ENCODE measurements at regions not wholly inside any gene's neighbourhood (a gene's known extent, or its start where the extent isn't known, plus 50 kb on each side); places are given as distances from the start of the nearest gene placed in this dataset.

DNA sequence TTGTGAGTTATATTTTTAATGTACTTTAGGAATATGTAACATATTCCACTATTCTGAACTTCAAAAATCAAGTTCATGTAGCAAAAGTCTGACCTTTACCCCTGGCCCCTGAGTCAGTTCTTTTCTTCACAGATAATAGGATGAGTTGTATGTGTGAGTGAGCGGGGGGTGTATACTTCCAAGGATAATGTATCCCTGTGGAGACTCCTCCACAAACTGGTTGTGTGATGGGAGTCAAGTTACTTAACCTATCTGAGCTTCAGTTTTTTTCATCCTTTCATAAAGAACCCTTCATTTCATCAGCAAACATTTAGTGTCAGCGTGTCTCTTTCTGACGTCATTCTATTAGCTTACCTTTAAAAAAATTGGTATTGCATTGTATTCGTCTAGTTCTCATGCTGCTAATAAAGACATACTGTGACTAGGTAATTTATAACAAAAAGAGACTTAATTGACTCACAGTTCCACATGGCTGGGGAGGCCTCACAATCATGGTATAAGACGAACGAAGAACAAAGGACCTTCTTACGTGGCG is 288.1 kb upstream of the GPC6 start:
- no peak for ATAC-seq (ENCODE audit: low read depth in 2 of 2)
- H3K4me1 Mint-ChIP-seq, result no peaks in the 10 kb centered on the region
- H3K36me3 Mint-ChIP-seq, result no peaks in the 10 kb centered on the region
- H3K27ac Mint-ChIP-seq, result no peak overlapping the region
- H3K9me3 Mint-ChIP-seq, result peaks cover 0 to 3% (median 0%) of the 10 kb centered on the region in 7 donors
- no peak overlapping the region for H3K4me3 Mint-ChIP-seq
- H3K27me3 Mint-ChIP-seq, result no peaks in the 10 kb centered on the region
- no peak for DNase-seq

DNA sequence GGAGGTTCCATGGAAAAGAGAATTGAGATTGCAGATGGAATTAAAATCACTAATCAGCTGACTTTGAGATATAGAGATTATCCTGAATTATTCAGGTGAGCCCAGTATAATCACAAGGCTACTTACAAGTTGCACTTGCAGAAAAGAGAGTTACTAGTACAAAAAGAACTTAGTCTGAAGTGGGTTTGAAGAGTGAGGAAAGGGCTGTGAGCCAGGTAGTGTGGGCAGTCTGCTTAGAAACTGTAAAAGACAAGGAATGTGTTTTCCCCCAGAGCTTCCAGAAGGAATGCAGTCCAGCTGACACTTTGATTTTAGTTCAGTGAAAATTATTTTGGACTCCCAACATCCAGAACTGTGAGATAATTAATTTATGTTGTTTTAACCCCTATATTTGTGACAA is 285.4 kb upstream of the GPC6 start:
- Mint-ChIP-seq H3K4me3 (no peak overlapping the region), H3K9me3 (peaks cover 0 to 8% (median 0%) of the 10 kb centered on the region in 7 donors), H3K4me1 (no peaks in the 10 kb centered on the region), H3K36me3 (no peaks in the 10 kb centered on the region), H3K27ac (no peak overlapping the region), H3K27me3 (no peaks in the 10 kb centered on the region)
- ATAC-seq (ENCODE audit: low read depth in 2 of 2), result no peak
- DNase-seq, result no peak

DNA sequence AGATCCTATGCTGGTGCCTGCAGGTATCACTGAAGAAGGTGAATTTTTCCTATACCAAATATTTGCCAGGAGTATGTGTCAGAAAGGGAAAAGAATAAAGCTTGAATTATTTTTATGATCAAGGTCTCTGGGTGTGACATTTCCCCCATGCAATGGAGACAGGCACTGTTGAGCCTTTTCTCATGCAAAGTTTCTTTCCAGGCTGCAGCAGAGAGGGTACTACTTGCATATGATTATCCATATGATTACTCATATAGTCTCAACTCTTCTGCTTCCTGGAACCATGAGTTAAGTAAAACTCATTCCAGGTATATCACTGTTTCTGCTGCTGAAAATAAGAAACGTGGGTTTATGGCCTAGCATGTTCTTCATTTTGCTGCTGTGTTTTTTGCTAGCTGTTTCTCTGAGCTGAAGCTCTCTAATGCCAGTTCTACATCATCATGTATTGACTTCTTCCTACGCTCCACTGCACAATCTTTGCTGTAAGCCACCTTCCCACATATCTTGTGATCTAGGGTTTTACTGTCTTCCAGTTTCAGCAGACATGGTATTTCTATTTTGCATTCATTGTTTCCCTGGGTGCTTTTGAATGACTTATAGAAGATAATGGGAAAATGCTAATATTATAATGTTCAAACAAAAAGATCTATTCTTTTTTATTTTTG is 278.7 kb upstream of the GPC6 start:
- no peaks in the 10 kb centered on the region for H3K4me1 Mint-ChIP-seq
- no peak overlapping the region for H3K4me3 Mint-ChIP-seq
- ATAC-seq (ENCODE audit: low read depth in 2 of 2) (no peak), DNase-seq (no peak)
- H3K27me3 Mint-ChIP-seq, result no peaks in the 10 kb centered on the region
- peaks cover 0 to 8% (median 4%) of the 10 kb centered on the region in 7 donors for H3K9me3 Mint-ChIP-seq
- no peaks in the 10 kb centered on the region for H3K36me3 Mint-ChIP-seq
- H3K27ac Mint-ChIP-seq, result no peak overlapping the region

DNA sequence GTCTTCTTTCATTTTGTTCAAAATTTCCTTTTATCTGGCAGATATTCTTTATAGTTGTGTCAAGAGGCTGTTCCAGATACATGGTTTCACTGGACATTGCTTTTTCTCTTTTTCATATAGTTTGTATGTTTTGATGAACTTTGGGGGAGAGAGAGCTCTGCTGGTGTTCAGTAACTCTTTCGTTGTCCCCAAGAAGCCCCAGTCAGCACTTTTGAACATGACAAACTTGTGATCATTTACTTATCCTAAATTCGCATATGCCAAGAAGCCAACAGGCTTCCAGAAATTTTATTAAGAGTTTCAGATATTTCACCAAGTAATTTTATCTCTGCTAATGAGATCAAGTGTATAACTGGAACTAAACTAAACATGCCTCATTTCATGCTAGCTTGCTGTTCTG is 275.8 kb upstream of the GPC6 start:
- DNase-seq, result no peak
- peaks cover 0 to 13% (median 5%) of the 10 kb centered on the region in 7 donors for H3K9me3 Mint-ChIP-seq
- H3K27me3 Mint-ChIP-seq, result no peaks in the 10 kb centered on the region
- H3K4me3 Mint-ChIP-seq, result no peak overlapping the region
- no peaks in the 10 kb centered on the region for H3K36me3 Mint-ChIP-seq
- ATAC-seq (ENCODE audit: low read depth in 2 of 2), result no peak
- H3K27ac Mint-ChIP-seq, result no peak overlapping the region
- H3K4me1 Mint-ChIP-seq, result no peaks in the 10 kb centered on the region

DNA sequence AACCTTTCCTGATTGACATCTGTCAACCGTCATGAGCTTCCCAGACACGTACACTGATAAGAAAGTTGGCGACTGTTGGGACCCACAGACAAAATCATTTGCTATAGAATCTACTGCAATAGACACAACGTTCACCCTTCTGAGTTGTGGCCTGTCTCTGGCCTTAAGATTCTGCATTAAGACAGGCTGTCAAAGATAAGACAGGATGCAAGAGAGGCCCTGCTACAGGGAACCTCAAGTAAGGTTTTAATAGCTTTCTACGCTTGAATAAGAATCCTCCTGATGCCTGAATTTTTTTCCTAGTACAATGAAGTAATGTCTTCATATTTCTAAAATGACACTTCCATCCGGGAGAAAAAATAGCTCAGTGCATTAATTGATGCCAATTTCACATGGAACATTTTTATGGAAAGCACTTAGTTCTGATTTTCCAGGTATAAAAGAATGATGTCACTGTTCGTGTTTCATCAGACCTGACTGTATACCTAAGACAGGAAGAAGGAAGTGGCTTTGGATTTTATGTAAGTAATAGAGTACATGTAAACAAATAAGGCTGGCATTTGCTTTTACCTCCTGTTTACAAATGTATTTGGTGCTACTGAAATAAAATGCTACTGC is 275.2 kb upstream of the GPC6 start:
- Mint-ChIP-seq H3K4me3 (no peak overlapping the region), H3K36me3 (no peaks in the 10 kb centered on the region), H3K9me3 (peaks cover 0 to 15% (median 5%) of the 10 kb centered on the region in 7 donors), H3K27ac (no peak overlapping the region), H3K4me1 (no peaks in the 10 kb centered on the region), H3K27me3 (no peaks in the 10 kb centered on the region)
- no peak for ATAC-seq (ENCODE audit: low read depth in 2 of 2)
- no peak for DNase-seq

DNA sequence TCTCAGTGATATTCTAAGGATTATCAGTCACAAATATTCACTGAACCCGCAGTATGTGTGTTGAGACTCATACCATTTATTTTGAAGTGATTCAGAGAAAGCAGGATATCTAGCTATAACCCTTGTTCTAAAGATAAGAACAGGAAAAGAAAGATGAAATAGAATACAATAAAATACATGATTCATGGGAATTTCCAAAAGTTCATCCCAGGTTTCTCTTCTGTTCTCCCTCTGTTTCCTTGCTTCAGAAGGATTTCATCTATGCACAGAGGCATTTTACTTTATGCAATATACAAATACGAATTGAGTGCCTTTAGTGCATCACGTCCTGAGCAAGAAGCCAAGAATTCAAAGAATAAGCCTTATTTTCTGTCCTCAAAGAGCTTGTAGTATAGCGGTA is 274.4 kb upstream of the GPC6 start:
- H3K27me3 Mint-ChIP-seq, result no peaks in the 10 kb centered on the region
- peaks cover 0 to 18% (median 9%) of the 10 kb centered on the region in 7 donors for H3K9me3 Mint-ChIP-seq
- ATAC-seq (ENCODE audit: low read depth in 2 of 2) (no peak), DNase-seq (no peak)
- no peaks in the 10 kb centered on the region for H3K4me1 Mint-ChIP-seq
- no peak overlapping the region for H3K27ac Mint-ChIP-seq
- H3K4me3 Mint-ChIP-seq, result no peak overlapping the region
- H3K36me3 Mint-ChIP-seq, result no peaks in the 10 kb centered on the region

DNA sequence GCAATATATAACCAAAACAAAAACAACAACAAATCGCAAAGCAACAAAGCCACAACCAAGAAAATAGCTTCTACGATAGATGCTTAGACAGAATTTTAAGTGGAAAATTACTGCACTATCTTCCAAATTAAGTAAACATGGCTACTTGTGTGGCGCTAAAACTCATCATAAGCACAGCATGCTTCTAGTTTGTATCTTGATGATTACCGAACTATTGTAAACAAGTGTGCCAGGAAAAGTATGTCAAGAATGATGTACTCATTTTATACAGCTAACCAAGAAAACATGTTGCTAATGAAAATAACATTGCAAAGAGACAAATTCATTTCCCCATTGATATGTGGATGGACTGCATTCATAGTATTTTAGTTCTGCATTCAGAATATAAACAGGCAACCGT is 271.9 kb upstream of the GPC6 start:
- no peaks in the 10 kb centered on the region for H3K4me1 Mint-ChIP-seq
- no peak for DNase-seq

DNA sequence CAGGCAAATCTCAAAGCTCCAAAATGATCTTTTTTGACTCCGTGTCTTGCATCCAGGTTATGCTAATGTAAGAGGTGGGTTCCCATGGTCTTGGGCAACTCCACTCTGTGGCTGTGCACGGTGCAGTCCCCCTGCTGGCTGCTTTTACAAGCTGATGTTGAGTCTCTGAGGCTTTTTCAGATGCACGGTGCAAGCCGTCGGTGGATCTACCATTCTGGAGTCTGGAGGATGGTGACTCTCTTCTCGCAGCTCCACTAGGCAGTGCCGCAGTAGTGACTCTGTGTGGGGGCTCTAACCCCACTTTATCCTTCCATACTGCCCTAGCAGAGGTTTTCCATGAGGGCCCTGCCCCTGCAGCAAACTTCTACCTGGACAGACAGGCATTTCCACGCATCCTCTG is 266.8 kb upstream of the GPC6 start:
- Mint-ChIP-seq H3K27me3 (no peaks in the 10 kb centered on the region), H3K36me3 (no peaks in the 10 kb centered on the region), H3K9me3 (peaks cover 10 to 41% (median 16%) of the 10 kb centered on the region in 7 donors), H3K27ac (no peak overlapping the region), H3K4me3 (peak overlapping the region in 1 of 8 donors; percentile 38), H3K4me1 (no peaks in the 10 kb centered on the region)
- DNase-seq (no peak), ATAC-seq (ENCODE audit: low read depth in 2 of 2) (no peak)

More for the DNA sequence above, 271.9 kb upstream of the GPC6 start:
- H3K36me3 Mint-ChIP-seq, result no peaks in the 10 kb centered on the region
- no peak overlapping the region for H3K27ac Mint-ChIP-seq
- no peak overlapping the region for H3K4me3 Mint-ChIP-seq
- no peaks in the 10 kb centered on the region for H3K27me3 Mint-ChIP-seq
- peaks cover 0 to 21% (median 14%) of the 10 kb centered on the region in 7 donors for H3K9me3 Mint-ChIP-seq
- no peak for ATAC-seq (ENCODE audit: low read depth in 2 of 2)

DNA sequence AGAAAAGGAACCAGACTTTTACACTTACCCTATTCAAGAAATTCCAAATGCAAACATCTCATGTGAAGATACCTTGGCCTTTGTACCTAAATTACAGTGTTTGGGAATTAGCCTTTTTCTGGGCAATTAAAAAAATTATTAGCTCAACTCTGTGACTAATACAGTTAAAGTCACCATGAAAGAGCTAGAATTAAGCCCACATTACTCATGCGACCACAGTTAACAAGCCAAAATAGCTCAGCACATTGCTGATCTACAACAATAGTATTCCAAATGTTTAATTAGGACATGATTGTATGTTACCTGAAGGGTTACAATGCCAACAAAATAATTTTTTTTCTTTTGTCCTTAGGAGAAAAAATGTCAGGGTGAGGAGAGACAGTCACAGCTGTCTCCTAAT is 263.6 kb upstream of the GPC6 start:
- ATAC-seq (ENCODE audit: low read depth in 2 of 2), result no peak
- Mint-ChIP-seq H3K4me3 (no peak overlapping the region), H3K27ac (no peak overlapping the region), H3K27me3 (no peaks in the 10 kb centered on the region), H3K9me3 (peaks cover 5 to 30% (median 13%) of the 10 kb centered on the region in 7 donors), H3K36me3 (no peaks in the 10 kb centered on the region), H3K4me1 (no peaks in the 10 kb centered on the region)
- DNase-seq, result no peak

GRCh38 chr13:92966341-92966740 is 260.3 kb upstream of the GPC6 start:
- Mint-ChIP-seq H3K9me3 (peaks cover 0 to 16% (median 10%) of the 10 kb centered on the region in 7 donors), H3K4me1 (no peaks in the 10 kb centered on the region), H3K4me3 (peak overlapping the region in 1 of 8 donors; percentile 22), H3K27ac (no peak overlapping the region), H3K36me3 (no peaks in the 10 kb centered on the region), H3K27me3 (no peaks in the 10 kb centered on the region)
- DNase-seq, result no peak
- ATAC-seq (ENCODE audit: low read depth in 2 of 2), result no peak

DNA sequence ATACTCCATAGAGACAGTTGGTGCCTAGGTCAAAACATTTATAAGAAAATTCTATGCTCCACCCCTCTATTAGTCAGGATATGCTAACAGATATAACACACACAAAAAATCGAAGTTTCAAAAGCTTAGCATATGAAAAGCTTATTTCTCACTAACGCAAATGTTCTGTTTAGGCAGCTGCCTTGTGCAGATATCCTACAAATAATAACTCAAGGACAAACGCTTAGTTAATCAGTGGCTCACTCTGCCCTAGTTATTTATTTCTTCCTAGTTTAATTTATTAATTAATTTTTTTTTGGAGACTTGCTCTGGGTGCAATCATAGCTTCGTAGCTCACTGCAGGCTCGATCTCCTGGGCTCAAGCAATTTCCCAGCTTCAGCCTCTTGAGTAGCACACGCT is 259.7 kb upstream of the GPC6 start:
- ATAC-seq (ENCODE audit: low read depth in 2 of 2) (no peak), DNase-seq (no peak)
- Mint-ChIP-seq H3K4me3 (no peak overlapping the region), H3K9me3 (peaks cover 0 to 12% (median 7%) of the 10 kb centered on the region in 7 donors), H3K36me3 (no peaks in the 10 kb centered on the region), H3K27ac (no peak overlapping the region), H3K27me3 (no peaks in the 10 kb centered on the region), H3K4me1 (no peaks in the 10 kb centered on the region)

DNA sequence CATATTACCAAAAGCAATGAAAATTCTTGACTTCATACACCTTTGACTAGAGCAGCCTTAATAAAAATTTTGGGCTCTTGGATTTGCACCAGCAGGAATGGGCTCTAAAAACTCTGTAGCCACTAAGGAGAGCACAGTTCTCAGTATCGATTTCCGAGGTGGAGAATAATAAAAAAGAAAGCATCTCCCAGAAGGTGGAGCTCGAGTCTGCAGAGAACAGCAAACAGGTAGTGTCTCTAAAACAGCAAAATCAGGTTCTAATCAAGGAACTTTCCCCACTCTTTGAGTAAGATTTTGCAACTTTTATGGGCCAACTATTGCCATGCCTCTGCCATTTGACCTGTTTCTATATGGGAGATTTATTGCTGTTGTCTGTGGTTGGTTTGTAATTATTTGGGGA is 258.7 kb upstream of the GPC6 start:
- Mint-ChIP-seq H3K4me3 (no peak overlapping the region), H3K4me1 (no peaks in the 10 kb centered on the region), H3K36me3 (no peaks in the 10 kb centered on the region), H3K27ac (no peak overlapping the region), H3K27me3 (no peaks in the 10 kb centered on the region), H3K9me3 (peaks cover 0 to 10% (median 6%) of the 10 kb centered on the region in 7 donors)
- DNase-seq (no peak), ATAC-seq (ENCODE audit: low read depth in 2 of 2) (no peak)

DNA sequence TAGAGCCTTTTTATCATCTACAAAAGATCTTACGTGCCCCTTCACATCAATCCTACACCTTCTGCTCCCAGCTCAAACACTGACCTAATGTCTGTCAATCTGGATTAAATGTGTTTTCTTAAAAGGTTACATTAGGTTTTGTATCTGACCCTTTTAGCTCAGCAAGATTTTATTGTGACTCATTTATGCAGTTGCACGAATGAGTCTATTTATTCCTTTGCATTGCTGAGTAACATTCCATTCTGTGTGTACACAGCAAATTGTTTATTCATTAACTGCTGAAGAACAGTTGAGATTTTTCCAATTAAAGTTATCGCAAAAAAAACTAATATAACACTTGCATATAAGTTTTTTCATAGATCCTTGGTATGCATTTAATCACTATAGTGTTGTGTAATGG is 253.9 kb upstream of the GPC6 start:
- Mint-ChIP-seq H3K36me3 (no peaks in the 10 kb centered on the region), H3K27ac (no peak overlapping the region), H3K27me3 (no peaks in the 10 kb centered on the region), H3K4me1 (no peaks in the 10 kb centered on the region), H3K4me3 (no peak overlapping the region), H3K9me3 (peaks cover 0 to 8% (median 4%) of the 10 kb centered on the region in 7 donors)
- no peak for ATAC-seq (ENCODE audit: low read depth in 2 of 2)
- DNase-seq, result no peak

- H3K9me3 Mint-ChIP-seq, result peaks cover 0 to 11% (median 2%) of the 10 kb centered on the region in 7 donors
- H3K27me3 Mint-ChIP-seq, result no peaks in the 10 kb centered on the region
- H3K27ac Mint-ChIP-seq, result no peak overlapping the region
- H3K4me3 Mint-ChIP-seq, result no peak overlapping the region
- ATAC-seq (ENCODE audit: low read depth in 2 of 2), result no peak
- no peaks in the 10 kb centered on the region for H3K4me1 Mint-ChIP-seq
- no peak for DNase-seq
- no peaks in the 10 kb centered on the region for H3K36me3 Mint-ChIP-seq
Observed at GRCh38 chr13:92974905-92975429, 251.6 kb upstream of the GPC6 start.
